HG03565 (cell line): ENCODE measurements at regions not wholly inside any gene's neighbourhood (a gene's known extent, or its start where the extent isn't known, plus 50 kb on each side); places are given as distances from the start of the nearest gene placed in this dataset.

Source experiments
- ATAC-seq: cut with Tn5 transposase; IDR thresholded peaks from one replicate; pipeline ENCODE4 v1.9.1; 2021; ENCODE audit warnings: mild to moderate bottlenecking, moderate library complexity; ENCODE audit not compliant: unreplicated experiment

DNA sequence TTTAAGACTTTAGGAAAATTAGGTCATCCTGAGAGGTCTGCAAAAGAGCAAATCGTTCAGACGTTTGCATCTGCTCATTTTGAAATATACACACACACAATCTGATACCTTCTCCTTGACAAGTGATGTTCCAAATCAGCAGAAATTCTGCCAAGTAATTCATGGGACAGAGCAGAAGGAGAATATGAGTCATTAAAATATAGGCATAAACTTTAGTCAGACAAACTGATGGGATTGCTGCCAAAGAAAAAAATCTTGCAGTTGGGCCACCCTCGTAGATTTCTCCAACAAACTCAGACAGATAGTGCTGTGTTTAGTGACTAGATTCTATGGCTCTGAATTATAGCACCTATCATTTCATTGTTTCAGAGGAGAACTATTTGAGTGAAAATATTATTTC, 336.3 kb downstream of the NYAP2 start:
- no peak for ATAC-seq

DNA sequence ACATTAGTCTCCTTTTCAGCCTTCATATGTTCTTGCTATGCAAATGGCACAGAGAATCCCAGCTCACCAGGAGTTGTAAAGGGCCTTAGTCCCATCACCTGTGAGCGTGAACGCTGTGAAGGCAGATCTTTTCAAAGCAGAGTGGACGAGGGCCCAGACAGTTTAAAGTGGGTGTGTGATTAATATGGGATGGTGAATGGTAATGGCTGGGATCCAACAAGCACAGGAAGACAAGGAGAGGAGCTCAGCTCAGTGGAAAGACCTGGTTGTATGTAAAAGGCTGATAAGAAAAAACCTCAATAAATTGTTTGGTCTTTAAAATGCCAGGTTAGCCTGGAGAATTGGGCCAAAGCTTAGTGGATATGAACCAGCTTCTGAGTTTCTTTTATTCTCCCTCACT, 326.2 kb downstream of the NYAP2 start:
- no peak for ATAC-seq
